C4-2B (cell line): ENCODE measurements at regions not wholly inside any gene's neighbourhood (a gene's known extent, or its start where the extent isn't known, plus 50 kb on each side); places are given as distances from the start of the nearest gene placed in this dataset.

Source experiments
- H3K27ac ChIP-seq: fragments of 450-650 bp; 2 replicates; pipeline ENCODE4 v1.5.1; 2017
- ZFX ChIP-seq: fragments of 450-650 bp; IDR thresholded peaks from 2 replicates; pipeline ENCODE4 v1.6.1; 2017
- TF ChIP-seq, protein P1 (sequence below): fragments of 450-650 bp; conservative IDR thresholded peaks from 2 replicates; pipeline ENCODE4 v1.5.1; 2017; ENCODE audit warnings: mild to moderate bottlenecking

DNA sequence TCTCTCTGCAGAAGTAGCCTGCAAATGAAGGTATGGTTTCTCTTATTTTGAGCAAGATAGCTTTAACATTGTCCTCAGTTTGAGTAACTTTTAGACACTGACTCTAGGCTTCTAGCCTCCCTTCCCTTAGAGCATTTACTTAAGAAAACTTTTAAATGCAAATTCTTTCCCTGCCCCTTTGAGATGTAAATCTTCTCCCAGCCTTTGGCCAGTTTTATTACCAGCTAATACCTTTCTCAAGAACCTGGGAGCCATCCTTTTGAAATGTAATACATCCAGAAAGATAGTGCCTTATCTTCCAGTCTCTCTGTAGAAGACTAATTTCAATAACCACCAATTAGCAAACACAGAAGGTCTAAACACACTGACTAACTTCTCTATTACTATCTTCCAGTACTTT is 688.9 kb upstream of the CDH9 start:
- TF ChIP-seq, protein P1, sequence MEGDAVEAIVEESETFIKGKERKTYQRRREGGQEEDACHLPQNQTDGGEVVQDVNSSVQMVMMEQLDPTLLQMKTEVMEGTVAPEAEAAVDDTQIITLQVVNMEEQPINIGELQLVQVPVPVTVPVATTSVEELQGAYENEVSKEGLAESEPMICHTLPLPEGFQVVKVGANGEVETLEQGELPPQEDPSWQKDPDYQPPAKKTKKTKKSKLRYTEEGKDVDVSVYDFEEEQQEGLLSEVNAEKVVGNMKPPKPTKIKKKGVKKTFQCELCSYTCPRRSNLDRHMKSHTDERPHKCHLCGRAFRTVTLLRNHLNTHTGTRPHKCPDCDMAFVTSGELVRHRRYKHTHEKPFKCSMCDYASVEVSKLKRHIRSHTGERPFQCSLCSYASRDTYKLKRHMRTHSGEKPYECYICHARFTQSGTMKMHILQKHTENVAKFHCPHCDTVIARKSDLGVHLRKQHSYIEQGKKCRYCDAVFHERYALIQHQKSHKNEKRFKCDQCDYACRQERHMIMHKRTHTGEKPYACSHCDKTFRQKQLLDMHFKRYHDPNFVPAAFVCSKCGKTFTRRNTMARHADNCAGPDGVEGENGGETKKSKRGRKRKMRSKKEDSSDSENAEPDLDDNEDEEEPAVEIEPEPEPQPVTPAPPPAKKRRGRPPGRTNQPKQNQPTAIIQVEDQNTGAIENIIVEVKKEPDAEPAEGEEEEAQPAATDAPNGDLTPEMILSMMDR, result no peak
- no peak for TF ChIP-seq ZFX
- H3K27ac ChIP-seq, result no peak overlapping the region

DNA sequence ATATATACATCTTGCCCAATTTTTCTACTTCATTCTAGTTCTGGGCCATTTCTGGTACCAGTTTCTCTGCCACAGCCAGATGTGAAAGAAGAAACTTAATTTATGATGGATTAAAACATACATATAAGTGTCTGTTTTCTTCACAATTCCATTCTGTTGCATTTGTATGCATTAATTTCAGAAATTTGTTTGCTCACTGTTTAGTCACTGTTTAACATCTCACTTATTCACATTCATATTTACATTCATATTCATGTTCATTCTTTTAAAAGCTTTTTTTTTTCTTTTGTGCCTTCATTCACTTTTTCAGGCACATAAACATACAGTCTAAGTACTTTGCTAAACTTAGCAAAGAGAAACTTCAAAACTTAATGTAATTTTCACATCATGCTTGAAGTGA is 684.0 kb upstream of the CDH9 start:
- no peak overlapping the region for H3K27ac ChIP-seq
- TF ChIP-seq ZFX, result no peak
- TF ChIP-seq, protein P1, result no peak

DNA sequence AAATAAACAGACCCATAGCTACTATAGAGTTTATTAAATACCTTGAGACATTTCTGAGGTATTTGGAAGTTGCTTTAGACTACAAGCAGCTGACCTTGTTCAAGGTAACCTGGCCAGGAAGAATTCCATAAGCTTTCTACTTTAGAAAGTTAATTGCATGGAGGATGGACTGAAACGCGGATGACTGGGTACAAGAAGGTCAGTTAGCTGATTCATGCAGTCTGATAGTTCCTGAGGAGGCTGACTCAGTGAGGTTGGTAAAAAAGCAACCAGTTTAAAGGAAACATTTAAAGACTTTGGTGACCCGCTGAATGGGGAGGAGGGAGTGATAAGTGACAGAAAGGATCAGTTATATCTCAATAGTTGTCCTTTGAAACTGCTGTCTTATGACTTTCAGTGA is 670.1 kb upstream of the CDH9 start:
- H3K27ac ChIP-seq, result no peak overlapping the region
- TF ChIP-seq ZFX, result no peak
- TF ChIP-seq, protein P1, result no peak

DNA sequence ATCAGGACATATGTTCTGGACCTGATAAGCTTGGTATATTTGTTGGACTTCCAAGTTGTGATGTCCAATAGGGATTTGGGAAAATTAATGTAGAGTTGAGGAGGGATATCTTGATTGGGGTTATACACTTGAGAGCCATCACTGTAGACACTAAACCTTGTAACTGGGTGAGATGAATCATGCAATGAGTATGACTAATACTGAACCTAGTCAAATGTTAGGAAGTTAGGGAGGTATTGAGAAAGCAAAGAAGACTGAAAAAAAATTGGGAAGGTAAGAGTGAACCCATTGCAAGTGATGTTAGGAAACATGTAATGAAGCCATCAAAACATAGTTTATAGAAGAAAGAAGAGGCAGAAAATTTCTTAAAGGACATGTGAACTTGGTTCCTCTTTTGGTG is 668.4 kb upstream of the CDH9 start:
- H3K27ac ChIP-seq, result no peak overlapping the region
- TF ChIP-seq, protein P1, result no peak

DNA sequence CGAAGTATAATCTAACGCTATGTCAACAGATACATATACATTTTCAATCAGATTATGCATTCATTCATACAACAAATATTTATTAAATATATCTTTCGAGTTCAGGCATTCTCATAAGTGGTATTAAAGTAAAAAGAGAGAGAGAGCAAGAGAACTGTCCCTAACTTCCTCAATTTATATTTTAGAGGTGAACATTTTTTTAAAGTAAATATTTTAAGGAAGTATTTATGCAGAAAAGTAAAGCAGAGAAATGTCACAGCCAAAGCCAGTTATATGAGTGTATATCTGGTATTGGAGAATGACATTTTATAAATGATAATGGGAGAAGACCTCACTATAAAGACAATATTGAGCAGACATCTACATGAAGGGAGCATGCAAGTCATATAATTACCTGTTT is 667.3 kb upstream of the CDH9 start:
- no peak overlapping the region for H3K27ac ChIP-seq
- no peak for TF ChIP-seq ZFX
- TF ChIP-seq, protein P1, result no peak

DNA sequence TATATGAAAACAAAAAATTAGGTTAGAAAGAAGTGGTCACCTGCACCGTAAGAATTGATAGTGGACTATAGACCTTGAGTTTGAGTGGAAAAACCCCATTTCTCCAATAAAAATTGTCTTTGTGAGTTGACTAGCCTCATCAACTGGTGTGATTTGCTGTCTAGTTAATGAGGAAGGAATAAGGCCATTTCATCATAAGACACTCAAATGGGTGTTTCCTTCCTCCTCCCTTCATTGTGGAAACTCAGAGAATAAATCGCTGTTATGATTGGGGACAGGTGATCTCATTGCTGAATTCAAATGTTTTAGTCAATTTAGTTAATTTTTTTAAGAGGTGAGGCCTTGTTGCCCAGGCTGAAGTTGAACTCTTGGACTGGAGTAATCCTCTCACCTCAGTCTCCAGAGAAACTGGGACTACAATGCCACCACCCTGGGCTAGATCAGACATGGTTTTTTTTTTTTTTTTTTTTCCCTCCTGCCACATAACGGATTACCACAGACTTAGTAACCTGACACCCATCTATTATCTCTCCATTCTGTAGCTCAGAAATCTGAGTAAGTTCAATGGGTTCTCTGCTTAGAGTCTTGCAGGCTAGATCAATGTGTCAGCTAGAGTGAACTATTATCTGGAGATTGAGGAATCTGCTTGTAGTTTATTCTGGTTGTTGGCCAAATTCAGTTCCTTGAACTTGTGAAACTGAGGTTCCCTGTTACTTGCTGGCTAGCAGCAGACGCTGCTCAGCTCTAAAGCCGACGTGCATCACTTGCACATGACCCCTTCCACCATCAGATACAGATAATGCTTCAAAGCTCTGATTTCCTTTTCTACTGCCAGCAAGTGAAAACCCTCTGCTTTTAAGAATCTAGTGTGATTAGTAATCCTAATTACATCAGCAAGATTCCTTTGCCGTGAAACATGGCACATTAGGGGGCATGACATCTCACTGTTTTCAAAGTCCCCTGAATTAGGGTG is 663.8 kb upstream of the CDH9 start:
- no peak overlapping the region for H3K27ac ChIP-seq
- no peak for TF ChIP-seq ZFX
- TF ChIP-seq, protein P1, result no peak

DNA sequence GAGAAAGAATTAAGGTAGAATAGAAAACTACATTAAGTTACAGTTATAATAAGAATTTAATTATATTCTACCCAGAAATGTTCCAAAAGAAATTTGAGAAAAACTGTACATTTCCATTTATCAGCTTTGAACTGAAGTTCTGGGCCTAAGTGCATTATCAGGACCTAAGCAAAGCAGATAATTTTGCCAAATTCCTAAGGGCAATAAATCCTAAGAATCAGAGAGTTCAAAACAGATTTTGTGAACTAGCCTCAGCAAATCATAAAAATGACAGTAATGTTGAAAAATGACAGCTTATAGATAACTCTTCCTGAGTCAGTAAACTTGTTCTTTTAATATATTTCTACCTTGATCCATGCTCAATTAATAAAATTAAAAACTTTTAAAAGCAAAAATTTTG is 662.1 kb upstream of the CDH9 start:
- H3K27ac ChIP-seq, result no peak overlapping the region
- TF ChIP-seq, protein P1, result no peak
- TF ChIP-seq ZFX, result no peak
